NCI-H82 (cell line): ENCODE measurements at regions not wholly inside any gene's neighbourhood (a gene's known extent, or its start where the extent isn't known, plus 50 kb on each side); places are given as distances from the start of the nearest gene placed in this dataset.

ENCODE experiments used
- DNase-seq: peaks from one replicate; lab custom pipeline; 2025; lab: John Stamatoyannopoulos, UW

GRCh38 chr17:83178533-83179304, 99.3 kb downstream of the METRNL start:
- no peak for DNase-seq

GRCh38 chr17:83179374-83179773, 100.0 kb downstream of the METRNL start:
- DNase-seq: no peak

- DNase-seq: no peak
Observed at GRCh38 chr17:83179811-83180210, 100.4 kb downstream of the METRNL start.

GRCh38 chr17:83180264-83180995, 101.0 kb downstream of the METRNL start:
- no peak for DNase-seq

- no peak for DNase-seq
Observed at GRCh38 chr17:83180996-83181481, 101.6 kb downstream of the METRNL start.

- DNase-seq: no peak
Observed at GRCh38 chr17:83181991-83182619, 102.7 kb downstream of the METRNL start.

GRCh38 chr17:83182620-83183101, 103.3 kb downstream of the METRNL start:
- DNase-seq: no peak

GRCh38 chr17:83183145-83183948, 103.9 kb downstream of the METRNL start:
- no peak for DNase-seq

GRCh38 chr17:83183951-83184506, 104.6 kb downstream of the METRNL start:
- no peak for DNase-seq

GRCh38 chr17:83185023-83186002, 105.9 kb downstream of the METRNL start:
- DNase-seq: no peak

GRCh38 chr17:83186226-83186625, 106.8 kb downstream of the METRNL start:
- DNase-seq: no peak

- no peak for DNase-seq
Observed at GRCh38 chr17:83186751-83187421, 107.5 kb downstream of the METRNL start.

- no peak for DNase-seq
Observed at GRCh38 chr17:83187782-83188311, 108.4 kb downstream of the METRNL start.

GRCh38 chr17:83189044-83190003, 109.9 kb downstream of the METRNL start:
- DNase-seq: no peak

- DNase-seq: no peak
Observed at GRCh38 chr17:83190004-83190385, 110.6 kb downstream of the METRNL start.

GRCh38 chr17:83190601-83191387, 111.4 kb downstream of the METRNL start:
- no peak for DNase-seq

- DNase-seq: no peak
Observed at GRCh38 chr17:83191388-83192160, 112.2 kb downstream of the METRNL start.
